CD4-positive, alpha-beta memory T cell (primary cell): ENCODE measurements at regions not wholly inside any gene's neighbourhood (a gene's known extent, or its start where the extent isn't known, plus 50 kb on each side); places are given as distances from the start of the nearest gene placed in this dataset.

Experiments
- CTCF ChIA-PET: fragments of 350-600 bp; sonication (Branson Sonifier 250); formaldehyde crosslinking; loops from one replicate; lab custom pipeline; 2021; ENCODE audit warnings: inconsistent platforms; ENCODE audit not compliant: partially characterized antibody; lab: Charles Lee
- POLR2A ChIA-PET: fragments of 350-600 bp; sonication (Branson Sonifier 250); formaldehyde crosslinking; loops from one replicate; lab custom pipeline; 2021; ENCODE audit not compliant: partially characterized antibody; lab: Charles Lee
- DNase-seq, 5 donors: peaks; one replicate each; pipeline versions ENCODE4 v3.0.0 to v3.0.0-alpha.2; 2020 to 2022; ENCODE audit warnings: mixed read lengths in 1 of 5
- H3K27ac ChIP-seq: one replicate; pipeline ENCODE4 v1.7.0; 2013; ENCODE audit warnings: low read depth, low read length
- H3K27me3 ChIP-seq: 2 replicates; pipeline ENCODE4 v1.7.0; 2013; ENCODE audit warnings: mild to moderate bottlenecking, low read length, moderate library complexity; ENCODE audit not compliant: insufficient read depth
- H3K36me3 ChIP-seq: 2 replicates; pipeline ENCODE4 v1.7.0; 2013; ENCODE audit warnings: mild to moderate bottlenecking, low read length, moderate library complexity; ENCODE audit not compliant: insufficient read depth
- H3K4me1 ChIP-seq: 2 replicates; pipeline ENCODE4 v1.7.0; 2013; ENCODE audit warnings: mild to moderate bottlenecking, low read length, moderate library complexity; ENCODE audit not compliant: insufficient read depth
- H3K4me3 ChIP-seq, 2 donors: one replicate each; pipeline ENCODE4 v1.7.0; 2013; ENCODE audit warnings: low read length in 2 of 2, mild to moderate bottlenecking in 1 of 2
- H3K9me3 ChIP-seq, 2 donors: one replicate each; pipeline ENCODE4 v1.7.0; 2013; ENCODE audit warnings: low read length in 2 of 2, control low read depth in 1 of 2; ENCODE audit not compliant: control insufficient read depth in 1 of 2
- H3K27ac Mint-ChIP-seq, 7 donors: one replicate each; pipeline ENCODE4 v1.8.0; 2020 to 2021; ENCODE audit warnings: mixed read lengths in 7 of 7, mild to moderate bottlenecking in 6 of 7, inconsistent platforms in 3 of 7, moderate library complexity in 3 of 7
- H3K27me3 Mint-ChIP-seq, 2 donors: one replicate each; pipeline ENCODE4 v1.8.0; 2020 to 2021; ENCODE audit warnings: mixed read lengths in 2 of 2
- H3K36me3 Mint-ChIP-seq, 2 donors: one replicate each; pipeline ENCODE4 v1.8.0; 2020 to 2021; ENCODE audit warnings: mixed read lengths in 2 of 2, inconsistent platforms in 1 of 2, mild to moderate bottlenecking in 1 of 2
- H3K4me1 Mint-ChIP-seq, 4 donors: one replicate each; pipeline ENCODE4 v1.8.0; 2020 to 2021; ENCODE audit warnings: mixed read lengths in 4 of 4, mild to moderate bottlenecking in 1 of 4
- H3K4me3 Mint-ChIP-seq, 8 donors: one replicate each; pipeline ENCODE4 v1.8.0; 2020 to 2021; ENCODE audit warnings: mixed read lengths in 8 of 8, mild to moderate bottlenecking in 7 of 8, moderate library complexity in 6 of 8, inconsistent platforms in 3 of 8
- H3K9me3 Mint-ChIP-seq, 8 donors: one replicate each; pipeline ENCODE4 v1.8.0; 2020 to 2021; ENCODE audit warnings: mixed read lengths in 8 of 8, mild to moderate bottlenecking in 5 of 8, inconsistent platforms in 3 of 8, moderate library complexity in 1 of 8
- intact Hi-C: fragments of 100-400 bp; cut with micrococcal nuclease; formaldehyde crosslinking; loops from one replicate; pipeline ENCODE4 v1.15.1; 2023

DNA sequence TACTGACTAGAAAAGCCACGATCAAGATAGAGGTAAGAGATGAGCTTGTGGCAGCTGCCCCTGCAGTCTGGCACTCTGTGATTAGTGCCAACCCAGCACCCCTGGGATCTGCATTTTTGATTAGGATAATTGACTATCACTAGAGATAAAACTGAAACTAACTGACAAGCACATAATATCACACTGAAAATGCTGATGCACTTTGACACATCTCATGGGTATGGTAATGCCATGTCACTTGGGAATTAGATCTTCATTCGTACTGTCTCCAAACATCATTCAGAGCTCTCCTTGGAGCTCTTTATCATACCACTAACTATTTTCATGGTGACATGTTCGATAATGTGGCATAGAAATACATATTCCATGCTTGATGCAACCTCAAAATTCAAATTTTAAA, 612.9 kb upstream of the BTBD3 start:
- no peaks in the 10 kb centered on the region for H3K27me3 ChIP-seq
- POLR2A ChIA-PET = no interaction called here
- H3K36me3 ChIP-seq = no peaks in the 10 kb centered on the region
- Mint-ChIP-seq H3K27ac (no peak overlapping the region), H3K4me1 (no peaks in the 10 kb centered on the region), H3K4me3 (peak overlapping the region in 1 of 8 donors; percentile 13), H3K36me3 (no peaks in the 10 kb centered on the region), H3K9me3 (peaks cover 0 to 8% (median 1%) of the 10 kb centered on the region in 8 donors), H3K27me3 (no peaks in the 10 kb centered on the region)
- CTCF ChIA-PET = no interaction called here
- H3K9me3 ChIP-seq = no peaks in the 10 kb centered on the region
- H3K4me3 ChIP-seq = no peak overlapping the region
- H3K27ac ChIP-seq = no peak overlapping the region
- intact Hi-C loops = no loop called here
- no peaks in the 10 kb centered on the region for H3K4me1 ChIP-seq
- DNase-seq = no peak

DNA sequence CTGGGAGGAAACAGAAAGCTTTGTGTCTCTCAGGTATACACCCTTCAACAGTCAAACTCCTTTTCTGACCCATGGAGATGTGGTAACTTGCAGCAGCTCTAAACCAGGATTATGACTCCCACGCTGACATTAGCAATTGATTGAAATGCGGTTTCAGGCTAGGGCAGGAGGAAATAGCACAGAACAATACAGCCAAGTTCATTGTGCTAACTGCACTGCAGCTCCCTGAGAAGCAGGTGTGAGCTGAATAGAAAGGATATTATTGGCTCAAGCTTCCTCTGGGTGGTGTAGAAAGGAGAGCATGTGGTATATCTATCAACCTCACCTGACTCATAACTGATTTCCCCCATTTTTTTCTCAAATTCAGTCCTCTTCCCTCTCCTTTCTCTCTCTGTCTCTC, 612.3 kb upstream of the BTBD3 start:
- intact Hi-C loops = no loop called here
- Histone ChIP-seq H3K36me3 (no peaks in the 10 kb centered on the region), H3K27me3 (no peaks in the 10 kb centered on the region), H3K4me3 (no peak overlapping the region), H3K27ac (no peak overlapping the region), H3K4me1 (no peaks in the 10 kb centered on the region), H3K9me3 (no peaks in the 10 kb centered on the region)
- ChIA-PET CTCF (no interaction called here), POLR2A (no interaction called here)
- no peak for DNase-seq
- H3K36me3 Mint-ChIP-seq = no peaks in the 10 kb centered on the region
- no peaks in the 10 kb centered on the region for H3K27me3 Mint-ChIP-seq
- H3K27ac Mint-ChIP-seq = no peak overlapping the region
- peaks cover 0 to 8% (median 1%) of the 10 kb centered on the region in 8 donors for H3K9me3 Mint-ChIP-seq
- H3K4me3 Mint-ChIP-seq = no peak overlapping the region
- no peaks in the 10 kb centered on the region for H3K4me1 Mint-ChIP-seq

- Histone ChIP-seq H3K36me3 (no peaks in the 10 kb centered on the region), H3K27ac (no peak overlapping the region), H3K4me1 (no peaks in the 10 kb centered on the region), H3K4me3 (no peak overlapping the region), H3K27me3 (no peaks in the 10 kb centered on the region), H3K9me3 (no peaks in the 10 kb centered on the region)
- H3K9me3 Mint-ChIP-seq = peaks cover 0 to 14% (median 3%) of the 10 kb centered on the region in 8 donors
- DNase-seq = no peak
- no peak overlapping the region for H3K4me3 Mint-ChIP-seq
- H3K36me3 Mint-ChIP-seq = no peaks in the 10 kb centered on the region
- H3K27ac Mint-ChIP-seq = no peak overlapping the region
- intact Hi-C loops = no loop called here
- no peaks in the 10 kb centered on the region for H3K4me1 Mint-ChIP-seq
- CTCF ChIA-PET = no interaction called here
- H3K27me3 Mint-ChIP-seq = no peaks in the 10 kb centered on the region
- POLR2A ChIA-PET = no interaction called here
These were observed 606.0 kb upstream of the BTBD3 start for GRCh38 chr20:11311659-11312224.

- Histone ChIP-seq H3K4me1 (no peaks in the 10 kb centered on the region), H3K36me3 (no peaks in the 10 kb centered on the region), H3K4me3 (no peak overlapping the region), H3K27ac (no peak overlapping the region), H3K9me3 (no peaks in the 10 kb centered on the region), H3K27me3 (no peaks in the 10 kb centered on the region)
- ChIA-PET CTCF (no interaction called here), POLR2A (no interaction called here)
- H3K4me1 Mint-ChIP-seq = no peaks in the 10 kb centered on the region
- H3K27me3 Mint-ChIP-seq = no peaks in the 10 kb centered on the region
- H3K9me3 Mint-ChIP-seq = peaks cover 0 to 26% (median 4%) of the 10 kb centered on the region in 8 donors
- no peak for DNase-seq
- H3K27ac Mint-ChIP-seq = no peak overlapping the region
- intact Hi-C loops = no loop called here
- H3K4me3 Mint-ChIP-seq = no peak overlapping the region
- H3K36me3 Mint-ChIP-seq = no peaks in the 10 kb centered on the region
These were observed 602.2 kb upstream of the BTBD3 start for GRCh38 chr20:11315525-11315924.

GRCh38 chr20:11316244-11316643, 601.4 kb upstream of the BTBD3 start:
- ChIA-PET POLR2A (no interaction called here), CTCF (no interaction called here)
- Histone ChIP-seq H3K4me3 (no peak overlapping the region), H3K4me1 (no peaks in the 10 kb centered on the region), H3K36me3 (no peaks in the 10 kb centered on the region), H3K27ac (no peak overlapping the region), H3K9me3 (no peaks in the 10 kb centered on the region), H3K27me3 (no peaks in the 10 kb centered on the region)
- Mint-ChIP-seq H3K27ac (no peak overlapping the region), H3K4me3 (no peak overlapping the region), H3K36me3 (no peaks in the 10 kb centered on the region), H3K4me1 (no peaks in the 10 kb centered on the region), H3K9me3 (peaks cover 0 to 26% (median 4%) of the 10 kb centered on the region in 8 donors), H3K27me3 (no peaks in the 10 kb centered on the region)
- no peak for DNase-seq
- intact Hi-C loops = no loop called here

- H3K4me3 ChIP-seq = no peak overlapping the region
- no peaks in the 10 kb centered on the region for H3K27me3 ChIP-seq
- intact Hi-C loops = no loop called here
- Mint-ChIP-seq H3K27ac (no peak overlapping the region), H3K9me3 (peaks cover 0 to 30% (median 6%) of the 10 kb centered on the region in 8 donors), H3K4me3 (no peak overlapping the region), H3K36me3 (no peaks in the 10 kb centered on the region), H3K27me3 (no peaks in the 10 kb centered on the region), H3K4me1 (no peaks in the 10 kb centered on the region)
- DNase-seq = no peak
- H3K27ac ChIP-seq = no peak overlapping the region
- H3K9me3 ChIP-seq = no peaks in the 10 kb centered on the region
- H3K36me3 ChIP-seq = no peaks in the 10 kb centered on the region
- H3K4me1 ChIP-seq = no peaks in the 10 kb centered on the region
- CTCF ChIA-PET = no interaction called here
- POLR2A ChIA-PET = no interaction called here
These were observed 597.7 kb upstream of the BTBD3 start for GRCh38 chr20:11320033-11320432.

DNA sequence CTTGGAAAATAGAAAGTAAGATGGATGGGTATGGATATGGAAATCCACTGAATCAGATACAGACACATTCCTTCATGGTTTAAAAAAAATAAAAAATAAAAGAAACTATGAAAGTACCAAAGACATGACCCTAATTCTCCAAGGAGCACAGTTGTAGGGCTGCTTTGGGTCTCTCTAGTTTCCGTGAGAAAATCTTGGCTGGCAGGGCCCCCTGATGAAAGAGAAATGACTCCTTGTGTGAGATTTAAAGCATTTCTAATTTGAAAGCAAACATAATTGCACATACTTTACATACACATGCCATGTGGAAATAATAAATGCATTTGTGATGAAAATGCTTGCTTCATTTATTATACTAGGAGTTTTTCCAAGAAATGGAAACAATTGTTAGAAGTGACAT, 593.9 kb upstream of the BTBD3 start:
- Mint-ChIP-seq H3K27ac (no peak overlapping the region), H3K9me3 (peaks cover 0 to 21% (median 5%) of the 10 kb centered on the region in 8 donors), H3K36me3 (no peaks in the 10 kb centered on the region), H3K27me3 (no peaks in the 10 kb centered on the region), H3K4me1 (no peaks in the 10 kb centered on the region), H3K4me3 (no peak overlapping the region)
- DNase-seq = peak in 1 of 5 donors; percentile 30
- Histone ChIP-seq H3K27me3 (no peaks in the 10 kb centered on the region), H3K27ac (no peak overlapping the region), H3K4me1 (no peaks in the 10 kb centered on the region), H3K36me3 (no peaks in the 10 kb centered on the region), H3K9me3 (no peaks in the 10 kb centered on the region), H3K4me3 (no peak overlapping the region)
- ChIA-PET CTCF (no interaction called here), POLR2A (no interaction called here)
- intact Hi-C loops = no loop called here

DNA sequence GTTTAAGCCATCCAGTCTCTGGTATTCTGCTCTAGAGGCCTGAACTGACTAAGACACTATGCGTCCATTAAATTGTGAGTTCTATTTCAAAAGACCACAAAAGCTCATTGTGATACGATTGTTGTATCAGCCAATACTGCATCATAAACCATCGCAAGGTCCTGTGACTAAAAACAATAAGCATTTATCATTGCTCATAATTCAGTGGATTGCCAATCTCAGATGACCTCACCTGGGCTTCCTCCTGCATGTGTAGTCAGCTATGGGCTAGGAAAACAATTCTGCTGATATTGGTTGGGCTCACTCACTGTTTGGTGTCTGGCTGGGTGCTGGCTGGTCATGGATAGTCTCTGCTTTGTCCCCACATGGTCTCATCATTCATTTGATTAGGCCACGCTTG, 592.7 kb upstream of the BTBD3 start:
- Mint-ChIP-seq H3K27ac (no peak overlapping the region), H3K9me3 (peaks cover 0 to 21% (median 5%) of the 10 kb centered on the region in 8 donors), H3K4me1 (no peaks in the 10 kb centered on the region), H3K4me3 (no peak overlapping the region), H3K27me3 (no peaks in the 10 kb centered on the region), H3K36me3 (no peaks in the 10 kb centered on the region)
- POLR2A ChIA-PET = no interaction called here
- H3K4me1 ChIP-seq = no peaks in the 10 kb centered on the region
- no peaks in the 10 kb centered on the region for H3K27me3 ChIP-seq
- intact Hi-C loops = no loop called here
- no peaks in the 10 kb centered on the region for H3K9me3 ChIP-seq
- H3K4me3 ChIP-seq = no peak overlapping the region
- no peaks in the 10 kb centered on the region for H3K36me3 ChIP-seq
- DNase-seq = no peak
- H3K27ac ChIP-seq = no peak overlapping the region
- CTCF ChIA-PET = no interaction called here
